IPS DF 4.7 (cell line): ENCODE measurements at regions not wholly inside any gene's neighbourhood (a gene's known extent, or its start where the extent isn't known, plus 50 kb on each side); places are given as distances from the start of the nearest gene placed in this dataset.

Experiments used
- DNase-seq: peaks from one replicate; pipeline ENCODE4 v3.0.0-alpha.2; 2013; ENCODE audit warnings: low spot score; ENCODE audit errors: extremely low read depth

DNA sequence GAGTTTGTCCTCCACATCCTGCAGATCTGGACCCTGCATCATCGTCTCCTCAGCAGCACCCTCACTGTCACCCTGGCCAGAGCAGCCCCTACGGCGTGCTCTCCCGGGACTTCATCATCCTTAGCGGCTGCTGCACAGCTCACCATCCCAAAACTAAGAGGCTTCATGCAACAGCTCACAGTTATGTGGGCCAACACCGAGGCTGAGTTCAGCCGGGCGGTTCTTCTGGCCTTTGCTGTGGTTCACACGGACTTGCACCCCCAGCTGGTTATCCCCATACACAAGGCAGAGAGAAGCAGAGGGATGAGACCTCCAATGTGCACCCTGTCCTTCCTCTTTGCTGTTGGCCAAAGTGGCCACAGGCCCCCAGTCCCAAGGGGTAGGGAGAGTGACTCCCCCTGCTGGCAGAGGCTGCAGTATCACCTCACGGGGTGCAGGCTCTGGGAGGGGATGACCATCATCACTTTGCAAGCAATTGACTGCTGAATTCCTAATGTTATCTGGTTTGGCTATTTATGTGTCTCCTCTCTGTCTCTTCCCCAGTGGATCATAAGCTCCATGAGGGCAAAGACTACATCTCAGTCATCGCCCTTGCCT, 276.8 kb downstream of the BRD1 start:
- DNase-seq = no peak

DNA sequence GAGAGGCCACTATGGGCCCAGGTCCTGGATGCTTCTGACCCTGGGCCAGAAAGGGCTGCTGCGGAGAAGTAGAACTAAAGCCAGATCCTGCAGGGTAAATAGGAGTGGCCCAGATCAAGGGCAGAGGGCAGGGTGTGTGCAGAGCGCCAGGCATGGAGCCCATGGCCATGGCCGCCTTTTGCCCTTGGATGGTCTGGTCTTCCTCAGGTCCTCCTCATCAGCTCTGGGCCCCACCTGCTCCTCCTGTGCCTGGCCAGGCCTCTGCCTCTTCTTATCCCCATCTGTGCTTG, 277.6 kb downstream of the BRD1 start:
- DNase-seq = no peak

GRCh38 chr22:49549256-49550140, 278.2 kb downstream of the BRD1 start:
- no peak for DNase-seq

DNA sequence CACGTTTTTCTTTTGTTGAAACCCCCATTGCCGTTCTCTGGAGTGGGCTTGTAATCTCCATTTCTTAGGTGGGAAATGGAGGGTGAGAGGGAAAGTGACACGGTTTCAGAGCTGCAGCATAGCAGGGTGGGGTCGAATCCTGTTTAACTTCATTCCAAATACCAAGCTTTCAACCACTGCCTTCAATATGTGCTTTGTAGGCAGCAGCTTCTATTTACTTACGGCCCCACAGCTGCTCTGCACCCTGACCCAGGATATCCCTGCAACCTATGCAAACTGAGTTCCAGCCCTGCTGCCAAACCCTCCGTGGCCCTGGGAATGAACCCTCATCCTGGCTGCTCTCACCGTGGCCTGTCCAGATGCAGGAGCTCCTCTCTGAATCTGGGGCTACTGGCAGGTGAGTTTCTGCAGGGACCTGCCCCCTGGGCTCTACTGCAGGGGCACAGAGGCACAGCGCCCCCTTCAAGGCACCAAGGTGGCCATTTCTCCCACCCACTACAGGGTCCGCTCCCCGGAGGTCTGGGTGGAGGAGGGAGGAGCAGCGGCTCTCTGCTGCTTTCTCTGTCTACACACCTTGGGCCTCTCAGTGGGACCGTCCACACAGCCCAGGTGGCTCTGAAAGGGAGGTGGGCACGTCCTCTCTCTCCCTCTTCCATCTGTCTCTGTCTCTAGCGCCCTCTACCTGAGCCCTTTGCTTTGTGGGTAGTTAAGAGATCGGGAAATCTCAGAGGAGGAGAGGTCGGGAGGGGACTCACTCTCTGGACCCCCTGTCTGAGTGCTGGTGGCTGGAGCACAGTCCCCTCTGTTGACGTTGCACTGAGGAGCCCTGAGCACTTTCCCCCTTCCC, 279.1 kb downstream of the BRD1 start:
- DNase-seq = no peak

GRCh38 chr22:49547751-49548239, 279.9 kb downstream of the BRD1 start:
- DNase-seq = no peak

DNA sequence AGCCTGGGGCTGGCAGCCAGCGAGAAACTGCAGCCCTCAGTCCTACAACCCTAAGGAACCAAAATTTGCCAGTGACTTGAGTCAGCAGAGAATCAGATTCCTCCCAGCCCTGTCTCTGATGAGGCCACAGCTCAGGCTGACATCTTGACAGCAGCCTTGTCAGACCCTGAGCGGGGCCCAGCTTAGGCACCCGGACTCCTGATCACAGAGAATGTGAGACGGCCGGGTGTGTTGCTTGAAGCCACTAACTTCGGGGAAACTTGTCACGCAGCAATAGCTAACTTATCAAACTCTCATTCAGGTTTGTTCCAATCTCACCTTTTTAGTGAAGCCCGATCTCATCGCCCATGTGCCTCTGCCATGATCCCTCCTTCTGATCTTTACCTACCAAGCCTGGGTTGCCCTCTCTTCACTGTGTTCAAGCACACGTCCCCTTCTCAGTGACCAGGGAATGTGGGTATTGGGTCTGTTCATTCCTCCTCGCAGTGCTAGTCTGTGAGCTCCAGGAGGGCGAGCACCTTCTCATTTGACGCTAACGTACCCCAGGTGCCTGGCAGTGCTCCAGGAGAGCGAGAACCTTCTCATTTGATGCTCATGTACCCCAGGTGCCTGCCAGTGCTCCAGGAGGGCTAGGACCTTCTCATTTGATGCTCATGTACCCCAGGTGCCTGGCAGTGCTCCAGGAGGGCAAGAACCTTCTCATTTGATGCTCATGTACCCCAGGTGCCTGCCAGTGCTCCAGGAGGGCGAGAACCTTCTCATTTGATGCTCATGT, 280.7 kb downstream of the BRD1 start:
- no peak for DNase-seq

GRCh38 chr22:49545606-49546005, 282.1 kb downstream of the BRD1 start:
- no peak for DNase-seq

DNA sequence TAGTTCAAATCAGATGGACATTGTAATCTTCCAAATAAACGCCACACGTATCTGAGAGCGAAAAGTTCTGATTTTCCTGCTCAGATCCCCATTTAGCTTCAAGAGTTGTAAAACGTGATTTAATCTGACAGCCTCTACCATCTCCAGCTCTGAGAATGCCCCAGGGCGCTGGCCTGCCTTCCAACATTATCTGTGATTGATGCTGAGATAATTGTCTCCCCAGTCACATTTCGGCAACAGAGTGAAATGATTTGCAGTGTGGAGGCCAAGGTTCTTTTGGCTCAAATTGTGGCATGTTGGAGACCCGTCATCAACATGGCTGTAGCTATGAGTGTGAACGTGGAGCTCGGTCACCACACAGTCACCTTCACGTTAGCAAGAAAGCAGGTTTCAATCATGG, 283.4 kb downstream of the BRD1 start:
- no peak for DNase-seq

DNA sequence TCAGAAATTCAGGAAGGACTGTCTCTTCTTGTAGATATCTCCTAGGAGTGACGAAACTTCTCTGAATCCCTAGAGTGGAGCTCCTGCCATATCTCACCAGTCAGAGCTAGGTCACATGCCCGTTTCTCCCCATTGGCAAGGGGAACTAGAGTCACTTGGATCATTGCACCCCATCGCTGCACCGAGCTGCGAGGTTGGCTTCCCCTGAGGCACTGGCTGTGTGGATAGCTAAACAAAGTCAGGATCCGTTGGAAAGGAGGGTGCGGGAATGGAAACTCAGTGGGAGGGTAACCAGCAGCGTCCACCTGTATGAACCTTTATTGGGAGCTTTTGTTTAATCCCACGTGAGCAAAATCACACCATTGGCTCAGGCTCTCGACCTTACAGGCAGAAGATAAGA, 283.8 kb downstream of the BRD1 start:
- no peak for DNase-seq

DNA sequence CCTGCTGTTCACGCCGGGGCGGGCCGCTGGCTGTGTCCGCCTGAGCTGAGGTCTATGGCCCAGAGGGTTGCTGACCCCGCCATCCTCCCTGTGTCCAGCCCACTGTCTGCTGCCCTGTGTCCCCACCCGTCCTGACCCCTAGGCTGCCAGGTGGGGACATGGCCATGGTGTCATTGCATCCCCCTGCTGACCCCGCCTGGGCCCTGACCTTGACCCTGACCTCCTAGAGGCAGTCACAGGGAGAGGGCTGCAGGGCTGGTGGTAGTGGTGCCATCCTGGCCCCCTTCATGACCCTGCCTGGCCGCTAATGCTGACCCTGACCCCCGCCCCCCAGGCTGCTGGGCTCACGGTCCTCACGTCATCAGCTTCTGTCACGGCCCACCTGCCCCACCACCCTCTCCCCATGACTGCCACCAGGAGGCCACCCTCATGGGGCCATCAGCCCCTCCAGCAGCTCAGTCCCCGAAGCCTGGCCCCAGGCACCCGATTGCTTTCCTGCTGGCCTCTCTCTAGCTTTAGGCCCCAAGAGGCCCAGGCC, 285.9 kb downstream of the BRD1 start:
- DNase-seq = no peak

DNA sequence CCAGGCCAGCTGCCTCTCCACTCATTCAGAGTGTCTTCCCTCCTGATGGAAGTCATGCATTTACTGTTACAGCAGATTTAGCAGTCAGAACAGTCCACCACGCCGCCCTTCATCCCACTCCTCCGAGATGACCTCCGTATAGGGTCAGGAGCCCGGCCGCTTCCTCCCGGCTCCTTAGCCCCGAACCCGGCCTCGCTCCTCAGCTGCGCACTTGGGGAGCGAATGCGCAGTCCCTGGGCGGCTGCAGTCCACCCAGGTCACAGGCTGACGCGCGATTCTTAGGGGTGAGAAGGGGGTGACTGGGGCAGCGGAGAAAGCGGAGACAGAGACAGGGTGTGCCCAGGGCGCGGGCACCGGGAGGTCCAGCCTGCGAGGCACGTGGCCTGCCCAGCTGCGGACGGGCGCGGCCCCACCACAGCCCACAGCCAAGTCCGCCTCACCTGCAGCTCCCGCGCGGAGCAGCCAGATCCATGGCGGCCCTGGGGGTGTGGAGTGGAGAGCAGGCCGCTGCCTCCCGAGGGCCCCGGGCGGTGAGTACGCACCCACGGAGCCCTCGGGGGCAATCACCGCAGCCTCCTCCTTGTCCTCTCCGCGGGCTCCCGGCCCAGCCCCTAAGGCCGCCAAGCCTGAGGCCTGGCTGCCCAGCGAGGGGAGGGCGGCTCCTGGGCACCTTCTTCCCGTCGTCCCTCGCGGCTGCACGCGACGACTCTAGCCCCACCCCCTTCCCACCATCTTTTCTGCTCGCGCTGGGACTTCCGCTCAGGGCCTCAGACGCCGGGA, 286.6 kb downstream of the BRD1 start:
- no peak for DNase-seq

DNA sequence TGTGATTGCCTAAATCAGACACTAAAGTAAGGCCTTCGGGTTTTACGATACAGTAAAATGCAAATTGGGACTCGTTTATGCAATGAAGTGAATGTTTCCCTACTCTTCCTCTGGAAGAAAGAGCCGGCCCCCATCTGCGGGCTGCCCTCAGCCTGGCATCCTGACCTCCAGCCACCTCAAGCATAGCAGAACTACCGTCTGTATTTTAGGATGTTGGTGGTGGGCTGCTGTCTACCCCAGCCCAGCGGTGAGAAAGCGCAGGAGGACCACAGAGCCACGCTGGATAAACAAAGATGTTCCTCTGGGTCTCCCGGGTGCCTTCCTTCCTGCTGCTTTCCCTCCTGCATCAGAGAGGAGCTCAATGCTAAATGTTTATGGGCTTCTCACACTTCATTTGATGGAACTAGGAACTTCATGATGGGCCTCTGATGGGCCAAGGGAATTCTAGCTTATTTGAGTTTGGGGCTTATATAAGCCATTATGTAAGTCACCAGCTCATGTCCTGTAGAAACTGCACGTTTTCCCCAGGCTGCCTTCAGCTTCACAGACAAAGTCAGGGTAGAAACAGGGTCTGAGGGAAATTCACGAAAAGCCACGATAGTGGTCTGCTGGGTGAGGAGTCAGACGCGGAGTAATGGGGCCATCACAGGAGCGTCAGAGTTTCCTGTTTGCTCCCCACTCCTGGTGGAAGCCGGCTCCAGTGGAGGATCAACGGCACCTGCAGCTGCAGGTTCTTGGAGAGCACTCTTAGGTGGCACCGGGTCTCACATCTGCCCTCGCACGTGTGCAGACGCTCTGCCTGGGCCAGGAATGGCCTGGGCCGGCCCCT, 287.4 kb downstream of the BRD1 start:
- DNase-seq = no peak

DNA sequence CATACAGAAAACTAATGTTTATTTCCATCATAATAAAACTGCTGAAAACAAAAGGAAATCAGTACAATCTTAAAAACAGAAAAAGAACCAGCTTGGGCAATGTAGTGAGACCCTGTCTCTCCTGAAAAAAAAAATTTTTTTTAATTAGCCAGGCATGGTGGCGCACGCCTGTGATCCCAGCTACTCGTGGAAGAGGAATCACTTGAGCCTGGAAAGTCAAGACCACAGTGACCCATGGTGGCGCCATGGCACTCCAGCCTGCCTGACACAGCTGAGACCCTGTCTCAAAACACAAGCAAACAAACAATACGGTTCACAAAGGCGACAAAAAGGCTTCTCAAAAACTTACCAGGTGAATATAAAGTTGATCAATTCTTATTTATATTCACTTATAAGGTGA, 289.7 kb downstream of the BRD1 start:
- DNase-seq = no peak

DNA sequence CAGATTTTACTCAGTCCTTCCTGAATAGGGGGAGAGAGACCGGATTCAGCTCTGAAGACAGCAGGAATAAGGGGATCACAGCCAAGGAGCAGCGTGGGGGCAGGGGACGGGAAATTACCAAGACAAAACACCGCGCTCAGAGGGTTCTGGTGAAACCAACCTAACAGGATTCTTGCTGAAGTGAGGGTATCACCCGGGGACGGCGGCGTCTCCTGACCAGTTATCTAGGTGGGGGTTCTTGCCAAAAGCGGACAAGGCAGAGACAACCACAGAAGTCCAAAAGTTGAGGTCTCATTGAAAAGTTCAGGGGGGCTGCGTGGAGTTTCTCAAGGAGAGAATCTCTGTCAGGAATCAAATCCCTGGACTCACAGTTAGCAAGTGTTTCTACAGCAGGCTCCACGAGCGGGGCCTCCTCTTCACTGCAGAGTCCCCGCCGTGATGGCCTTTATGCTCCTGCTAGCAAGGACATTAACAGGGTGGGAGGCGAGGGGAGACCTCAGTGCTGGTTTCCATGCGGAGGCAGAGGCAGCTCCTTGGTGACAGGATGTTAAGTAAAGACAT, 291.0 kb downstream of the BRD1 start:
- no peak for DNase-seq

DNA sequence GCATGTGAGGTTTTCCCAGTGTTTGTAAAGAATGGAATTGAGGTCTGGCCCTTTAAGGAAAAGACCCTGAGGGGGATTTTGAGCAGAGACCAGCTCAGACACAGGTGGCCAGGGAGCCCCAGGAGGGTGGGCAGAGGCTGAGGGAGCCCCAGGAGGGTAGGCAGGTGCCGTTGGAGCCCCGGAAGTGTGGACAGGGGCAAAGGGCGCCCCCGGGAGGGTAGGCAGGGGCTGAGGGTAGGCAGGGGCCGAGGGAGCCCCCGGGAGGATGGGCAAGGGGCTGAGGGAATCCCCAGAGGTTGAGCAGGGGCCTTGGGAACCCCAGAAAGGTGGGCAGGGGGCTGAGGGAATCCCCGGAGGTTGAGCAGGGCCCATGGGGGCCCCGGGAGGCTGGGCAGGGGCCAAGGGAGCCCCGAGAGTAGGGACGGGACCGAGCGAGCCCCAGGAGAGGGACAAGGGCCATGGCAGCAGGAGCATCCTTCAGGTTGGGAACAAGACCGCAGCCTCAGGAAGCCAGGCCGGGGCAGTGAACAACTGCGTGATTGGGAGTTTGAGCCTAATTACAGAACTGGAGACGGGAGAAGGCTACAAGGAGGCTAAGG, 292.0 kb downstream of the BRD1 start:
- no peak for DNase-seq

DNA sequence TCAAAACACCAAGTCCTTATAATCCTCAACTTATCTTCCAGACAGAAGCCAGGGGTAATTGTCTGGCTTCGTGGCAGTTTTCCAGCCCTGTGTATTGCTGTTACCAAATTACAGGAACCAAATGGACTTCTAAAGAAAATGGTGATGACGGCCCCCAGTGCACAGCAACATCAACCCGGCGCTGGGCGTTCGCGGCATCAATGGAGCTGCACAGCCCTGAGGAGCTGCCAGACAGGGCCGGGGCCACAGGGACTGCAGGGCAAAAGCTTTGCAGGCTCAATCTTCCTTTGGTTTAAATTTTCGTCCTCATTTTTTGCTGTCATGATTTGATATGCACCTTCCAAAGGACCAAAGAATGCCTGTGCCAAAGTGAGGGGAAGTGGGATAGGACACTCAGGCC, 292.5 kb downstream of the BRD1 start:
- DNase-seq = no peak

GRCh38 chr22:49534386-49534785, 293.3 kb downstream of the BRD1 start:
- DNase-seq = no peak

GRCh38 chr22:49533886-49534285, 293.8 kb downstream of the BRD1 start:
- no peak for DNase-seq
